ENCODE measurements at regions not wholly inside any gene's neighbourhood (a gene's known extent, or its start where the extent isn't known, plus 50 kb on each side); places are given as distances from the start of the nearest gene placed in this dataset.

GRCh38 chr12:92223481-92223880, 77.8 kb upstream of the BTG1 start:
- Mint-ChIP-seq H3K27ac (no peak overlapping the region), H3K27me3 (ENCODE audit: insufficient read depth, low read depth, poor library complexity) (peaks cover 3% of the 10 kb centered on the region), H3K36me3 (ENCODE audit: low read depth) (peaks cover 5% of the 10 kb centered on the region; the same call in 1 of the 3 replicates), H3K4me1 (peaks cover 25% of the 10 kb centered on the region), H3K9me3 (no peaks in the 10 kb centered on the region), H3K4me3 (no peak overlapping the region)
- no peak for ATAC-seq
- 0 out of 2 replicates have a peak, but pooled peaks cover 5% of the 10 kb centered on the region for H3K9me2 ChIP-seq (ENCODE audit: insufficient read depth)
- H4K20me1 ChIP-seq (replicated peaks; ENCODE audit: insufficient read depth) = no peaks in the 10 kb centered on the region
- no peak overlapping the region for H3K4me3 ChIP-seq
- H2AFZ ChIP-seq = no peak overlapping the region
- no peak for DNase-seq (ENCODE audit: low spot score)
- no peaks in the 10 kb centered on the region for H3K36me3 ChIP-seq (ENCODE audit: insufficient read depth)
- H3K27ac ChIP-seq (ENCODE audit: low read depth) = no peak overlapping the region
- no peaks in the 10 kb centered on the region for H3K79me2 ChIP-seq (replicated peaks; ENCODE audit: insufficient read depth)
- no peak for TF ChIP-seq EZH2 (IDR thresholded peaks at IDR 0.05; ENCODE audit: low read depth, unreplicated experiment)
- TF ChIP-seq EZH2phosphoT487 (IDR thresholded peaks at IDR 0.05; ENCODE audit: unreplicated experiment) = no peak
- TF ChIP-seq NANOG (IDR thresholded peaks at IDR 0.05; ENCODE audit: borderline replicate concordance) = no peak
- TF ChIP-seq ZNF114 (CRISPR knock-in tag; IDR thresholded peaks at IDR 0.05) = no peak
- no peak for TF ChIP-seq ZNF331 (CRISPR knock-in tag; IDR thresholded peaks at IDR 0.05; ENCODE audit: low read depth)
- TF ChIP-seq REST (IDR thresholded peaks at IDR 0.05; ENCODE audit: unreplicated experiment) = no peak
- TF ChIP-seq JUNB (IDR thresholded peaks at IDR 0.05; ENCODE audit: unreplicated experiment) = no peak
- TF ChIP-seq POLR2AphosphoS5 (IDR thresholded peaks at IDR 0.05; ENCODE audit: low read depth) = no peak
- no peak for TF ChIP-seq CREB1 (CRISPR knock-in tag; IDR thresholded peaks at IDR 0.05; ENCODE audit: low read depth)
- TF ChIP-seq ETS1 (IDR thresholded peaks at IDR 0.05) = no peak
- no peak for TF ChIP-seq STAT1 (IDR thresholded peaks at IDR 0.05; ENCODE audit: unreplicated experiment)
- TF ChIP-seq ZNF462 (CRISPR knock-in tag; IDR thresholded peaks at IDR 0.05) = no peak
- TF ChIP-seq CTCF (conservative IDR thresholded peaks at IDR 0.05; ENCODE audit: low read depth in 2 of 2) = no peak
- no peaks in the 10 kb centered on the region; the same call in 1 of the 2 replicates for H3F3A ChIP-seq (replicated peaks; ENCODE audit: low read depth)
- peaks cover 38% of the 10 kb centered on the region for H3K4me1 ChIP-seq (ENCODE audit: insufficient read depth)
- no peak overlapping the region for H3K4me2 ChIP-seq
- no peaks in the 10 kb centered on the region for H3K27me3 ChIP-seq (ENCODE audit: insufficient read depth)

Measured in GM23338 (cell line).